ENCODE measurements at regions not wholly inside any gene's neighbourhood (a gene's known extent, or its start where the extent isn't known, plus 50 kb on each side); places are given as distances from the start of the nearest gene placed in this dataset.
A peak's percentile ranks its signal among the peaks of the same experiment; 100 is the strongest.
"Not testable (repeated sequence)": the region's sequence is repeated elsewhere in the genome, so short reads cannot be mapped to it uniquely, and the experiment has no call there.

- H3K9ac ChIP-seq (ENCODE audit: low read length in 3 of 3): no peak overlapping the region
- H3K9me3 ChIP-seq (ENCODE audit: control insufficient read depth in 2 of 3, insufficient read depth in 1 of 3, low read length in 3 of 3): peaks cover 0 to 3% (median 0%) of the 10 kb centered on the region in 3 donors
- FAIRE-seq: no peak
- intact Hi-C loops (cut with DNase I): no loop called here
- H3K36me3 ChIP-seq (ENCODE audit: control insufficient read depth in 2 of 3, insufficient read depth in 3 of 3, low read length in 3 of 3): no peaks in the 10 kb centered on the region
- no peak overlapping the region for H3K27ac ChIP-seq (ENCODE audit: low read depth in 2 of 2, low read length in 2 of 2)
- no peak for DNase-seq
- no peak for TF ChIP-seq CTCF (IDR thresholded peaks at IDR 0.05; ENCODE audit: borderline replicate concordance, extremely low read depth, insufficient read depth)
- no peaks in the 10 kb centered on the region for H3K27me3 ChIP-seq (ENCODE audit: control insufficient read depth, insufficient read depth, low read length)
- H3K4me3 ChIP-seq (ENCODE audit: low read length in 3 of 3): no peak overlapping the region
- no peaks in the 10 kb centered on the region for H3K4me1 ChIP-seq (ENCODE audit: control insufficient read depth in 2 of 3, insufficient read depth in 2 of 3, low read depth in 1 of 3, low read length in 3 of 3)
Measured at GRCh38 chr12:14225064-14225463, 140.4 kb upstream of the ATF7IP start.

GRCh38 chr12:14235176-14235575 lies 130.3 kb upstream of the ATF7IP start:
- H3K4me3 ChIP-seq (ENCODE audit: low read length in 3 of 3): not testable (repeated sequence)

GRCh38 chr12:14236641-14237040 lies 128.8 kb upstream of the ATF7IP start:
- intact Hi-C loops (cut with DNase I); H3K9ac ChIP-seq (ENCODE audit: low read length in 3 of 3); H3K4me3 ChIP-seq (ENCODE audit: low read length in 3 of 3): not testable (repeated sequence)

More at GRCh38 chr12:14235176-14235575, 130.3 kb upstream of the ATF7IP start:
- H3K9ac ChIP-seq (ENCODE audit: low read length in 3 of 3); intact Hi-C loops (cut with DNase I); H3K27ac ChIP-seq (ENCODE audit: low read depth in 2 of 2, low read length in 2 of 2); H3K36me3 ChIP-seq (ENCODE audit: control insufficient read depth in 2 of 3, insufficient read depth in 3 of 3, low read length in 3 of 3); H3K27me3 ChIP-seq (ENCODE audit: control insufficient read depth, insufficient read depth, low read length); H3K4me1 ChIP-seq (ENCODE audit: control insufficient read depth in 2 of 3, insufficient read depth in 2 of 3, low read depth in 1 of 3, low read length in 3 of 3); FAIRE-seq; DNase-seq: not testable (repeated sequence)
- peaks cover 0 to 13% (median 2%) of the 10 kb centered on the region in 3 donors for H3K9me3 ChIP-seq (ENCODE audit: control insufficient read depth in 2 of 3, insufficient read depth in 1 of 3, low read length in 3 of 3)

GRCh38 chr12:14238221-14238792 lies 127.2 kb upstream of the ATF7IP start:
- H3K4me3 ChIP-seq (ENCODE audit: low read length in 3 of 3): no peak overlapping the region
- H3K4me1 ChIP-seq (ENCODE audit: control insufficient read depth in 2 of 3, insufficient read depth in 2 of 3, low read depth in 1 of 3, low read length in 3 of 3): peaks cover 0 to 10% (median 0%) of the 10 kb centered on the region in 3 donors
- H3K36me3 ChIP-seq (ENCODE audit: control insufficient read depth in 2 of 3, insufficient read depth in 3 of 3, low read length in 3 of 3): no peaks in the 10 kb centered on the region
- H3K9me3 ChIP-seq (ENCODE audit: control insufficient read depth in 2 of 3, insufficient read depth in 1 of 3, low read length in 3 of 3): peaks cover 0 to 4% (median 0%) of the 10 kb centered on the region in 3 donors
- intact Hi-C loops (cut with DNase I): no loop called here
- H3K27ac ChIP-seq (ENCODE audit: low read depth in 2 of 2, low read length in 2 of 2): no peak overlapping the region
- TF ChIP-seq CTCF (IDR thresholded peaks at IDR 0.05; ENCODE audit: borderline replicate concordance, extremely low read depth, insufficient read depth): peak; percentile 61
- peak; percentile 97 for FAIRE-seq
- no peaks in the 10 kb centered on the region for H3K27me3 ChIP-seq (ENCODE audit: control insufficient read depth, insufficient read depth, low read length)
- DNase-seq: peak in 1 of 5 donors; percentile 57
- H3K9ac ChIP-seq (ENCODE audit: low read length in 3 of 3): no peak overlapping the region

More at GRCh38 chr12:14236641-14237040, 128.8 kb upstream of the ATF7IP start:
- not testable (repeated sequence) for H3K9me3 ChIP-seq (ENCODE audit: control insufficient read depth in 2 of 3, insufficient read depth in 1 of 3, low read length in 3 of 3); DNase-seq; FAIRE-seq; H3K27me3 ChIP-seq (ENCODE audit: control insufficient read depth, insufficient read depth, low read length); H3K4me1 ChIP-seq (ENCODE audit: control insufficient read depth in 2 of 3, insufficient read depth in 2 of 3, low read depth in 1 of 3, low read length in 3 of 3); H3K27ac ChIP-seq (ENCODE audit: low read depth in 2 of 2, low read length in 2 of 2); H3K36me3 ChIP-seq (ENCODE audit: control insufficient read depth in 2 of 3, insufficient read depth in 3 of 3, low read length in 3 of 3)
